NCI-H2081 treated with DMSO at 0.1 percent for 48 hours (cell line): ENCODE measurements at regions not wholly inside any gene's neighbourhood (a gene's known extent, or its start where the extent isn't known, plus 50 kb on each side); places are given as distances from the start of the nearest gene placed in this dataset.
"Not testable (repeated sequence)": the region's sequence is repeated elsewhere in the genome, so short reads cannot be mapped to it uniquely, and the experiment has no call there.

ENCODE experiments used
- DNase-seq: peaks from one replicate; lab custom pipeline; 2025; lab: John Stamatoyannopoulos, UW

- no peak for DNase-seq
These were observed 109.3 kb upstream of the TRHDE start for GRCh38 chr12:72162875-72163274.

DNA sequence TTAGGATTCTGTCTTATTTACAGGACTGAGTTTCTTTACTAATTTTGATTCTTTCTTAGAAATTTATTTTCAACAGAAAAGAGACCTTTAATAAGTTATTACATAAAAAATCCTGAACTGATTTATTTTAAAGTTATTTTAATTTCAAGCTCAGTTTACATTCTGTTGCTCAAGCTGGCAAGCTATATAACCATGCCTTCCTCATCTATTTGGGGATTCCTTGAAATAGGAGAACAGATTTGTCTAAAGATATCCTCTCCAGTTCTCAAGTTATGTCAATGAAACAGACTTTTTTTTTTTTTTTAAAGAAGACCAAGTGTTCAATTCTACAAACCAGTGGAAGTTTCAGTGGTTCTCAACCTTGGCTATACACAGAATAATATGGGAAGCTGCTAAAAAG, 103.3 kb upstream of the TRHDE start:
- no peak for DNase-seq

DNA sequence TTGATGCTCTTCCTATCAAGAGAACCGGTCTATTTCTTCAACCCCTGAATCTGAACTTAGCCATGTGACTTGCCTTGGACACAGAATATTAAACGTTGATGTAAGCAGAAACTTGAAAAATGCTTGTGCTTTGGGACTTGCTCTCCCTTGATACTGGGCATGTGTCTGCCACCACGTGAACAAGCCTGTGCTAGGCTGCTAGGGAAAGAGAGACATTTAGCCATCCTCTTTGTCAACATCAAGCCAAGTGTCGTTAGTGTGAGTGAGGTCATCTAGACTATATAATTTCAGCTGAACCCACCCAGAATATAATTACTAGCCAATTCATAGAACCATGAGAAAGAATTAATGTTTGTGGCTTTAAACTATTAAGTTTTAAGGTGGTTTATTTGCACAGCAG, 98.2 kb upstream of the TRHDE start:
- DNase-seq, result no peak

DNA sequence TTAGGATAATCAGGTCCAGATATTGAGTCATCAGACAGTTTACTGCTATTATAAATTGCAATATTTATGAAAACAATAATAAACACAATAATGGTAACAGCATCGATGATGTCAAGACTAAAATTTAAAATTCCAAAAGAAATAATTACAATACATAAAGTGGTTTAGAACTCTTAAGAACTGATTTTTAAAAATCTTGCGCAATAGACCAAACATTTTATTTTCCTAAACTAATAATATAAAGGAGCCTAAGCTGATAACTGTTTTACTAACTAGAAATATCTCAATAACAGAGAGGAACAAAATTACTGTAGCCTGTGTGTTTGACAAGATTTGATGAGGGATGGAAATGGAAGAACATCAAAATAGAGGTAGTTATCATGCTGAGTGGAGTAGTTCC, 93.9 kb upstream of the TRHDE start:
- no peak for DNase-seq

DNA sequence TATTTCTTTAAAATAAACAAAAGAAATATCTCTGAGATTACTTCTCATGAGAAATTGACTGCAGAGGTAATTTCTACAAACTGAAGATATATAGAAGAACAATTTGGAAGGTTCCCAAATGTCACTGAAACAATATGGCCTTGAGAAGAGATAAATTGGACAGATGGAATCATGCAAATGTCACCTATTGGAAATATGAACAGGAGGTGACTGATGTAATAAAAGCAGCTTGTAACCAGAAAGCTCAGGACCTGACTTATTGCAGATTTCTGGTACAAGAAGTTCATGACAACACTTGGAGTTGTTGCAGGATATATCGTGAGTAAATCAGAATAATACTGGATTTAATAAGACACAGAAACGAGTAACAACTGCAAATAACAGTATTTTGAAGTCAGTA, 93.3 kb upstream of the TRHDE start:
- DNase-seq, result no peak

DNA sequence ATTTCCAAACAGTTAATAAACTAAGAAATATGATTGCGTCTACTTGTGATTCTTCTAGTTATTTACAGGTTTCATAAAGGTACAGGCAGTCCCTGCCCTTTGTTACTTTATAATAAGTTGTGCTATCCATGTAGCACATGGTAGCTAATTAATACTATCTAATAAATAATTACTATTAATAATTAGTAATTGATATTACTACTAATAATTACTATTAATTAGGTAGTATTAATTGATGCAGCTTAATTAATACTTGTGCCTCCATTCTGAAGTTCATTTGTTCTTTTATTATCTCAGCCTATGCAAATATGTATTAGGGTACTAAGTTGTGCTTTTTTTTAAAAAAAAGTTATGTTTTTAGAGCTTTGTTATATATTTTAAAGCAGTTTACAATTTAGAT, 92.3 kb upstream of the TRHDE start:
- no peak for DNase-seq

- DNase-seq, result not testable (repeated sequence)
These were observed 87.1 kb upstream of the TRHDE start for GRCh38 chr12:72184971-72185533.

DNA sequence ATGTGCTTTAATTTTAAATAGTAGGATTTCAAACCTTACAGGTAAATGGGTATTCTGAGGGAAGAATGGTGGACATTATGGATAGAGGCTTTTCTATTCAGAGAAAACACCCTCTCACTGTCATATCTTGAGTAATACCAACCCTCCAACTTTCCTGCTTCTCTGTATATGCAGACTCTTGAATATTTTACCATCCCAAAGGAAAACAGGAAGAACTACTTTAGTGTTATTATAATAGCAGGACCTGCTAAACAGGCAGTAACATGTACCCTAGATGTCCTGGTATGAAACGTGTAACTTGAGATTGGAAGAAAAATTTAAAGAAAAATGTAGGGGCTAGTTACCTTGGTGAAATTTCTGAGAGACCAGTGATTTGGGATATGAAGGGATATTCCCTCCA, 82.9 kb upstream of the TRHDE start:
- DNase-seq, result no peak

- no peak for DNase-seq
These were observed 80.4 kb upstream of the TRHDE start for GRCh38 chr12:72191761-72192160.

DNA sequence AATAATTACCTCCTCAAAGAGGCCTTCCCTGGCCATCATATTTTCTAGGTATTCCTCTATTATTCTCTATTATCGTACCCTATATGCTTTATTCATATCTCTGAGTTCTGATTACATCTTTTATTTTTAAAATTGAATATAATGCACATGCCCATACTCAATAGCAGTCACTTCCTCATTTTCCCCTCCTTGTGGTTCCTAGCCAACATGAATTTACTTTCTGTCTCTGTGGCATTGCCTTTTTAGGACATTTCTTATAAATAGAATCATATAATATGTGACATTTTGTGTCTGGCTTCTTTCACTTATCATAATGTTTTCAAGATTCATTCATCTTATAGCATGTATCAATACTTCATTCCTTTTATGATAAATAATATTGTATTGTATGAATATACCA, 74.4 kb upstream of the TRHDE start:
- DNase-seq, result no peak

- DNase-seq, result no peak
These were observed 70.7 kb upstream of the TRHDE start for GRCh38 chr12:72201457-72201856.

GRCh38 chr12:72203764-72204335, 68.3 kb upstream of the TRHDE start:
- DNase-seq, result no peak

GRCh38 chr12:72207079-72207478, 65.1 kb upstream of the TRHDE start:
- no peak for DNase-seq

DNA sequence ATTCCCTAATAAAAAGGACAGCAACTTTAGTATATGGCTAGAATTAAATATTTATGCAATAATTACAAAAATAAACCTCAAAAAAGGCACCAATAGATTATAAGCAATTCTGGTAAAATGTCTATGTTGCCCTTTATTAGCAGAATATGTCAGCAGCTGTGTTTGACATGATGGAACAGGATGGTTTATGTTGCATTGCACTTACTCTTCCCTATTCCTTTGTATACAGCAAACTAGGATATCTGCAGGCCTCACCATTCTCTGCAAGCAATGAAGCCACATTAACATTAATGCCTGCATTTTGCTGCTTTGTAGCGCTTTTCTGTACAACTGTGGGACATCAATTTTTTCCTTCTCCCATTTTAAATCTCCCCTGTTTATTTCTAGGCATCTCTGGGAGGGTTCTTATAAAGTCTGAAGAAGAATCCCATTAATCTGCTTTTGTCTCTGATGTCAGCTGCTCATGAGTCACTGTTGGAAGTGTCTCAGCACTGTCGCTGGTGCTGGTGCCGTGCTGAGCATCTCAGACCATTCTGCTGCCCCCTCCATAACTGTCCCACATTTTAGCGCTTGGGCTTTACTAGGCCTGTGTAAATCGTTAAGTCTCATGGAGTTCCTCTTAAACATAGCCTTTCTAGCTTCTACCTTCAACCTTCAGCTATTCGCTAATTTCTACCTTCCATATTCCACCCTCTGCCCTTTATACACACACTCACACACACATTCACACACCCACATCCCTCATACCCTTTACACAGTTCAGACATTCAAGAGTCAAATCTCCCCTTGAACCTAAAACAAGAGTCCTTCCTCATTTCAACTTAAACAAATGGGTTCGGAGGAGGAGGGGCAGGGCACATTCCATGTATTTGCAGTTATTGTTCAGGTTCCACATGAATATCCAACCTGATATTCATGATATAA, 64.4 kb upstream of the TRHDE start:
- DNase-seq, result no peak

- DNase-seq, result no peak
These were observed 63.1 kb upstream of the TRHDE start for GRCh38 chr12:72209086-72209485.

- DNase-seq, result no peak
These were observed 58.0 kb upstream of the TRHDE start for GRCh38 chr12:72214163-72214562.

GRCh38 chr12:72215287-72215686, 56.9 kb upstream of the TRHDE start:
- DNase-seq, result not testable (repeated sequence)

- no peak for DNase-seq
These were observed 52.2 kb upstream of the TRHDE start for GRCh38 chr12:72219937-72220336.
